Neural crest cell (in vitro differentiated cells): ENCODE measurements at regions not wholly inside any gene's neighbourhood (a gene's known extent, or its start where the extent isn't known, plus 50 kb on each side); places are given as distances from the start of the nearest gene placed in this dataset.
"Not testable (repeated sequence)": the region's sequence is repeated elsewhere in the genome, so short reads cannot be mapped to it uniquely, and the experiment has no call there.

Experiments used
- DNase-seq: peaks from one replicate; pipeline ENCODE4 v3.0.0; 2021; ENCODE audit warnings: low read depth, mixed read lengths, low spot score
- H3K27ac Mint-ChIP-seq: one replicate; pipeline ENCODE4 v1.8.0; 2021; ENCODE audit warnings: mild to moderate bottlenecking, mixed read lengths; ENCODE audit not compliant: unreplicated experiment
- H3K27me3 Mint-ChIP-seq: 2 replicates; pipeline ENCODE4 v1.8.0; 2021; ENCODE audit warnings: low read depth, mild to moderate bottlenecking, mixed read lengths
- H3K36me3 Mint-ChIP-seq: 2 replicates; pipeline ENCODE4 v1.8.0; 2021; ENCODE audit warnings: low read depth, mild to moderate bottlenecking, mixed read lengths
- H3K4me1 Mint-ChIP-seq: 2 replicates; pipeline ENCODE4 v1.8.0; 2021; ENCODE audit warnings: mixed read lengths
- H3K4me3 Mint-ChIP-seq: one replicate; pipeline ENCODE4 v1.8.0; 2021; ENCODE audit warnings: mild to moderate bottlenecking, mixed read lengths
- H3K9me3 Mint-ChIP-seq: 2 replicates; pipeline ENCODE4 v1.8.0; 2021; ENCODE audit warnings: mixed read lengths
- CTCF ChIP-seq: fragments of 200-600 bp; sonication (generic); conservative IDR thresholded peaks from 2 replicates; pipeline ENCODE4 v1.5.0; 2021; ENCODE audit warnings: antibody characterized with exemption, mild to moderate bottlenecking

GRCh38 chr11:97909614-97910399 is 1110.9 kb upstream of the CNTN5 start:
- no peaks in the 10 kb centered on the region for H3K9me3 Mint-ChIP-seq
- no peaks in the 10 kb centered on the region for H3K27me3 Mint-ChIP-seq
- H3K27ac Mint-ChIP-seq = no peak overlapping the region

GRCh38 chr11:97912629-97913028 is 1108.1 kb upstream of the CNTN5 start:
- Mint-ChIP-seq H3K36me3 (no peaks in the 10 kb centered on the region), H3K4me1 (no peaks in the 10 kb centered on the region), H3K9me3 (no peaks in the 10 kb centered on the region), H3K27me3 (no peaks in the 10 kb centered on the region), H3K27ac (no peak overlapping the region), H3K4me3 (no peak overlapping the region)
- no peak for TF ChIP-seq CTCF
- DNase-seq = no peak

More at GRCh38 chr11:97909614-97910399, 1110.9 kb upstream of the CNTN5 start:
- Mint-ChIP-seq H3K4me1 (no peaks in the 10 kb centered on the region), H3K36me3 (no peaks in the 10 kb centered on the region), H3K4me3 (no peak overlapping the region)
- DNase-seq = no peak
- no peak for TF ChIP-seq CTCF

- H3K36me3 Mint-ChIP-seq, H3K27me3 Mint-ChIP-seq, H3K4me1 Mint-ChIP-seq, H3K4me3 Mint-ChIP-seq, H3K9me3 Mint-ChIP-seq, H3K27ac Mint-ChIP-seq, DNase-seq: not testable (repeated sequence)
Observed at GRCh38 chr11:97922933-97923332, 1097.8 kb upstream of the CNTN5 start.

GRCh38 chr11:97934572-97935208 is 1086.1 kb upstream of the CNTN5 start:
- no peaks in the 10 kb centered on the region for H3K9me3 Mint-ChIP-seq
- H3K4me3 Mint-ChIP-seq = no peak overlapping the region
- TF ChIP-seq CTCF = no peak
- DNase-seq = no peak
- H3K27ac Mint-ChIP-seq = no peak overlapping the region
- H3K36me3 Mint-ChIP-seq = no peaks in the 10 kb centered on the region
- no peaks in the 10 kb centered on the region for H3K4me1 Mint-ChIP-seq
- H3K27me3 Mint-ChIP-seq = no peaks in the 10 kb centered on the region

- no peak for TF ChIP-seq CTCF
Observed at GRCh38 chr11:97937501-97937900, 1083.2 kb upstream of the CNTN5 start.

GRCh38 chr11:97938789-97939188 is 1082.0 kb upstream of the CNTN5 start:
- no peak for DNase-seq
- Mint-ChIP-seq H3K27ac (no peak overlapping the region), H3K36me3 (no peaks in the 10 kb centered on the region), H3K9me3 (no peaks in the 10 kb centered on the region), H3K4me3 (no peak overlapping the region), H3K4me1 (no peaks in the 10 kb centered on the region), H3K27me3 (no peaks in the 10 kb centered on the region)
- no peak for TF ChIP-seq CTCF

More at GRCh38 chr11:97937501-97937900, 1083.2 kb upstream of the CNTN5 start:
- Mint-ChIP-seq H3K9me3 (no peaks in the 10 kb centered on the region), H3K36me3 (no peaks in the 10 kb centered on the region), H3K4me3 (no peak overlapping the region), H3K4me1 (no peaks in the 10 kb centered on the region), H3K27ac (no peak overlapping the region), H3K27me3 (no peaks in the 10 kb centered on the region)
- DNase-seq = no peak
